ENCODE measurements at regions not wholly inside any gene's neighbourhood (a gene's known extent, or its start where the extent isn't known, plus 50 kb on each side); places are given as distances from the start of the nearest gene placed in this dataset.

DNA sequence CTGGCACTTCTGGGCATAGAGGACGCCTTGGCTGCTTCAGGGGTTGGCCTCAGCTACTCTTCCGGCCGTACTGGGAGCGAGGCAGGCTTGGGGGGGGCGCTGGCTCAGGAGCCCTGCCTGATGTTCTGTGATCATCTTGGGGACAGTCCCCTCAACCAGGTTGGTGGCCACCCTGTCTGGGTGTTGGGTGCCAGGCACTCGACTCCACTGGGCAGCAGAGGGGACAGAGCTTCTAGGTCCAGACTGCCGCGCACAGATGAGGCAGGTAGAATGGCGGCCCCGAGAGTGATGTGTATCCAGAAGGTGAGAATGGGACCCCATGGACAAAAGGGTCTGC, 84.9 kb downstream of the ASB1 start:
- no peak for TF ChIP-seq EZH2 (optimal IDR thresholded peaks at IDR 0.05; ENCODE audit: low read depth, low read length)
- TF ChIP-seq, protein P1, sequence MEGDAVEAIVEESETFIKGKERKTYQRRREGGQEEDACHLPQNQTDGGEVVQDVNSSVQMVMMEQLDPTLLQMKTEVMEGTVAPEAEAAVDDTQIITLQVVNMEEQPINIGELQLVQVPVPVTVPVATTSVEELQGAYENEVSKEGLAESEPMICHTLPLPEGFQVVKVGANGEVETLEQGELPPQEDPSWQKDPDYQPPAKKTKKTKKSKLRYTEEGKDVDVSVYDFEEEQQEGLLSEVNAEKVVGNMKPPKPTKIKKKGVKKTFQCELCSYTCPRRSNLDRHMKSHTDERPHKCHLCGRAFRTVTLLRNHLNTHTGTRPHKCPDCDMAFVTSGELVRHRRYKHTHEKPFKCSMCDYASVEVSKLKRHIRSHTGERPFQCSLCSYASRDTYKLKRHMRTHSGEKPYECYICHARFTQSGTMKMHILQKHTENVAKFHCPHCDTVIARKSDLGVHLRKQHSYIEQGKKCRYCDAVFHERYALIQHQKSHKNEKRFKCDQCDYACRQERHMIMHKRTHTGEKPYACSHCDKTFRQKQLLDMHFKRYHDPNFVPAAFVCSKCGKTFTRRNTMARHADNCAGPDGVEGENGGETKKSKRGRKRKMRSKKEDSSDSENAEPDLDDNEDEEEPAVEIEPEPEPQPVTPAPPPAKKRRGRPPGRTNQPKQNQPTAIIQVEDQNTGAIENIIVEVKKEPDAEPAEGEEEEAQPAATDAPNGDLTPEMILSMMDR (IDR thresholded peaks at IDR 0.05; ENCODE audit: low read length), result no peak
- TF ChIP-seq EZH2phosphoT487 (IDR thresholded peaks at IDR 0.05; ENCODE audit: low read length), result no peak
